GM12891 (cell line): ENCODE measurements at regions not wholly inside any gene's neighbourhood (a gene's known extent, or its start where the extent isn't known, plus 50 kb on each side); places are given as distances from the start of the nearest gene placed in this dataset.

ENCODE experiments used
- DNase-seq: peaks from one replicate; pipeline ENCODE4 v3.0.0; 2011; ENCODE audit warnings: low spot score; ENCODE audit not compliant: insufficient read length
- FAIRE-seq: peaks from 2 replicates; lab custom pipeline; 2011; peaks lifted over from hg19 to GRCh38; lab: Jason Lieb, UNC
- PAX5 ChIP-seq: IDR thresholded peaks from 2 replicates; pipeline ENCODE4 v1.6.1; 2011; ENCODE audit warnings: low read length, moderate library complexity, mild to moderate bottlenecking; ENCODE audit not compliant: insufficient read depth, severe bottlenecking
- POLR2A ChIP-seq: IDR thresholded peaks from 2 replicates; pipeline ENCODE4 v1.6.1; 2011; ENCODE audit warnings: low read depth, low read length, control low read depth
- POLR2AphosphoS5 ChIP-seq: IDR thresholded peaks from 2 replicates; pipeline ENCODE4 v1.6.1; 2011; ENCODE audit warnings: low read depth, low read length, control low read depth
- POU2F2 ChIP-seq: IDR thresholded peaks from 2 replicates; pipeline ENCODE4 v1.6.1; 2011; ENCODE audit warnings: low read depth, mild to moderate bottlenecking, control low read depth, low read length, moderate library complexity
- SPI1 ChIP-seq: IDR thresholded peaks from 2 replicates; pipeline ENCODE4 v1.6.1; 2011; ENCODE audit warnings: low read depth, low read length, control low read depth
- TAF1 ChIP-seq: IDR thresholded peaks from 2 replicates; pipeline ENCODE4 v1.6.1; 2011; ENCODE audit warnings: low read depth, low read length, control low read depth

DNA sequence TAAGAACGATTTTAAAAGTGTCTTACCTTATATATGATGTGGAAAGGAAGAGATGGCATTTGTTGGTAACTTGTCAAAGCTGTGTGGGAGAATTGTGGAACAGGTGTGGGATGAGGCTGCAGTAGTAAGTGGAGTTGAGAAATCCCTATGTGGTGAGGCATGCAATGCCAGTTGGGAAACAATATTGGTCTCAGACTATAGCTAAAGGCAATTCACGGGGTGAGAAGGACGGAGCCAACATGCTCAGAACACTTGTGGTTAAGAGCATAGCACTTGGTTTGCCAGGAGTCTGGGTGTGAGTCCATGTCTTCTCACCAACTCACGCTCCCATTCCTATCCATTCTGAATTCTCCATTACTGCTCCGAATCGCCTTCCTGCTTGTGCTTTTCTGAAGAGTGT is 615.6 kb upstream of the ADAMTS9 start:
- FAIRE-seq (no peak), DNase-seq (no peak)
- TF ChIP-seq POLR2A, result no peak
- no peak for TF ChIP-seq SPI1
- TF ChIP-seq POU2F2, result no peak
- TF ChIP-seq POLR2AphosphoS5, result no peak
- TF ChIP-seq PAX5, result no peak
- TF ChIP-seq TAF1, result no peak

DNA sequence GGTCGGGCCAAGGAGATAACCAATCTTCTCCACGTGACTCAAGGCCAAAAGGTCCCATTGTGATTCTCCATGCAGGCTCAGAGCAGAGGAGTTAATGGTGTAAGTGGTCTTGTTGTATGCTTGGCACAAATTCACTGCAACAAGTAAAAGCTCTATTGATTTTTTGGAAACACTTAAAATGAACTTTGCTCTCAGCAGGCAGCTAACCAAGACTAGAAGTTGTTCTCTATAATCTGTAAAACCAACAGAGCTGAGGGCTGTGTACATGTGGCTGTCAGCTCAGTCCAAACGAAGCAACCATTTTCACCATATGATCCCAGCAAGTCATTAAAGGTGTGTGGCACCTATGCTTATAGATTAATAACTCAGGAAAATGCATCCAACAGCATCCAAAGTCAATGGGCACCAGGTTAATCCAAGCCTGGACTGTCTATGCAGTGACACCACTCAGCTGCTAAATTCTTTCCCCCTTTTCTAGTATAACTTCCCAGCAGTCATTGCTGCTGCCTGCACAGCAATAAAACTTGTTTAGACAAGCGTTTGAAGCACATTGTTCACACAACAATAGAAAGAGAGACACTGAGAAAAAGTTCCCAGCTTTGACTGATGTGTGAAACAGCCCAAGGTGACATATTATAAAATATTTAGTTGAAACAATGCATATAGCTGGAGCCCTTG is 603.8 kb upstream of the ADAMTS9 start:
- TF ChIP-seq PAX5 (no peak), POLR2AphosphoS5 (no peak), SPI1 (no peak), POLR2A (no peak), POU2F2 (no peak)
- FAIRE-seq (no peak), DNase-seq (no peak)

DNA sequence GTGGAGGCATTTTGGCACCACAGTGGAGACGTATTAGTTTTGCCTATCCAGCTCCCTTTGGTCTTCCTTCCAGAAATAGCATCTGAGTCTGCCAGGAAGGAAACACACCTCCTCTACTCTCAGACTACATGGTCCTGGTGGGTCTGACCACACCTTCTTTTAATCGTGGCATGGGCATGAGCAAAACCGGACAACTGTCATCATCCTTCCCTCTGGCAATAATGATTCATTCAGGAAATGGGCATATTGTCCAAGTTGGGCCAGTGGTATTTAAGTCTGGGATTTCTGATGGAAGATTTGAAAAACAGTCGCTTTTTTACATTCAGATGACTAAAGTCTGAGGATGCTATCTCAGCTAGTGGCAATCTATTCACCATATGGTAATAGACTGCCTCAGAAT is 601.0 kb upstream of the ADAMTS9 start:
- no peak for DNase-seq
- TF ChIP-seq POLR2AphosphoS5 (no peak), TAF1 (no peak), SPI1 (no peak), POU2F2 (no peak), PAX5 (no peak), POLR2A (no peak)
- FAIRE-seq, result no peak

DNA sequence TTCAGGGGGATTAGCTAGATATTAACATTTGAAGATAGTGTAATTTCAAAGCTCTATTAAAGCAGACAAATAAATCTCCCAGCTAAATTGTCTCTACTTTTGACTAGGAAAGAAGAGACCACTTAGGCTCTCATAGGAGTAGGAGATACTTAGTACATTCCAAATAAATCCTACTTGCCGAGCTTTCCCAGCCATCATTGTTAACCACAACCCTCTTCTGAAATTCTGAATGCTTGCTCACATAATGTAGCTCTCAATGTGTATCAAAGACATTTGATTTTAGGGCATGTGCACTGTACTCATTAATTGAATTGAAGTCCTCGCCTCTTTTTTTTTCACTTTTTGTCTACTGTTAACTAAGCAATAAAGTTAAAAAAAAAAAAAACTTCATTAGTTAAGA is 598.2 kb upstream of the ADAMTS9 start:
- DNase-seq (no peak), FAIRE-seq (no peak)
- TF ChIP-seq TAF1, result no peak
- no peak for TF ChIP-seq POLR2A
- no peak for TF ChIP-seq SPI1

DNA sequence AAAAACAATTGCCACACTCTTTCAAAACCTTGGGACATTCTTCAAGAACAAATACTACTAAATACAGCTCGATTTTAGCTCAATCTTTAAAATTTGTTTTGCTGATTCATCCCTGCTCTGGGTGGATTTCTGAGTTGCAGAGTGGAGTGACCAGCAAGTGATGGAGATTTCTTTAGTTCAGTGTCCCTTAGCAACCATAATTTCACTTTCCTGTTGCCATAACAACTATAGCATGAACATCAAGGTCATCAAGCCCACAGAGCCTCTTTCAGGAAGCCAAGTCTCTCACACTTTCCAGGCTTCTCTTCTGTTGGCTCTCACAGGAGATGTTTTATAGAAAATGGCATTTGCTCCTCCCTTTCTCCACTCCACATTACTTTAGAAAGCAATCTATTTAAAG is 597.2 kb upstream of the ADAMTS9 start:
- TF ChIP-seq POU2F2, result no peak
- no peak for TF ChIP-seq SPI1
- TF ChIP-seq TAF1, result no peak
- no peak for TF ChIP-seq POLR2A
- TF ChIP-seq PAX5, result no peak
- TF ChIP-seq POLR2AphosphoS5, result no peak
- FAIRE-seq (no peak), DNase-seq (no peak)

DNA sequence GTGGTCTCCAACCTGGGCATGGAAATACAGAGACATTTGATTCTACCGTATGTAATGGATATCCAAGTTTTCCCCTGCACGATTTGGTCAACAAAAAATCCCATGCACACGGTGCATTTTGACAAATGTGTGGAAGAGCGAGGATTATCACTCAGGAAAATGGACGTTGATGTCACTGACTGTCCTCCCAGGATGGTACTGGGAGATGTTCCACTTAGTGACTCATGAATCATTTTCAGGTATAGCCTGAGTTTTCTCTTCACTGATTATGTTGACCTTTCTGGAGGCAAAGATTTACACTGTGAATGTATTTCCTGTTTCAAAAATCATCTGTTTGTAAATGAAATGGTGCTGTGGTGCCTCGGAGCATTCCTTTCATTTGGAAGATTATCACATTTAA is 596.7 kb upstream of the ADAMTS9 start:
- DNase-seq, result no peak
- FAIRE-seq, result no peak
- TF ChIP-seq TAF1 (no peak), POLR2A (no peak), POU2F2 (no peak), PAX5 (no peak), POLR2AphosphoS5 (no peak), SPI1 (no peak)

DNA sequence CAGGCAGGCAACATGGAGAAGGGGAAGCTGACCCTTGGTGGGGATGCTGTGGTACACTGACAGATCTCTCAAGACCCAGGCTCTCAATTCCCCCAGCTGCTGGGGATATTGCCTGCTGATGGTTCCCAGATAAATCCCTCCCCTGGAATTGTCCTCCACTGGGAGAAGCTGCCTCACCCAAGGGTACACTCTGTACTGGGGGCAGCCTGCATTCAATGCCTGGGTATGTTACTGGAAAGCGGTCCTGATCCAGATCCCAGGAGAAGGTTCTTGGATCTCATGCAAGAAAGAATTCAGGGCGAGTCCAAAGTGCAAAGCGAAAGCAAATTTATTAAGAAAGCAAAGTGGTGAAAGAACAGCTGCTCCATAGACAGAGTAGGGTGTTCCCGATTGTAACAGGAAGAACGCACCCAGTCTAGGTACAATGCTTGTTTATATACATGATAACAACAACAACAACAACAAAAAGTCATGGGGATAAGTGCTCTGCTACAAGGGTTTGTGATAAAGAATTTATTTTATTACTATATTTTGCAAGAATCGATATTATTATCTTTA is 591.5 kb upstream of the ADAMTS9 start:
- TF ChIP-seq SPI1 (no peak), POLR2A (no peak), POLR2AphosphoS5 (no peak), POU2F2 (no peak), PAX5 (no peak), TAF1 (no peak)
- no peak for FAIRE-seq
- no peak for DNase-seq

DNA sequence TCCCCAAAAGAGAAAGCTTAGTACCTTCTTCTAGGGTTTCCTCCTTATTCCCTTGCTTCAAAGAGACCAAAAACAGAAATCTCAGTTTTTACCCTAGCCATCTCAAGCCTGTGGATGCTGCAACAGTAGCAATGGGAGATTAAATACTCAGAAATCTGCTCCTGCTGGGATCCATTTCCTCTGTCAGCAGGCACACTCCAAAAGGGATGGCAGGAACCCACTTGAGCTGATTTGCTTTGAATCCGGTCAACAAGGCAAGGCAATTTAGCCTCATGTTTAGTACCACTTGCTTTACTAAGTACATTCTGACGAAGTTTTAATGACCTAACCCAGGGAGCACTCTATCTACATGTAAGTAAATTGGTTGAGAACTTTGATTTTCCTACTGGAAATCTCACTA is 590.0 kb upstream of the ADAMTS9 start:
- DNase-seq, result no peak
- FAIRE-seq, result no peak
- TF ChIP-seq POU2F2, result no peak
- no peak for TF ChIP-seq POLR2A
- TF ChIP-seq PAX5, result no peak

DNA sequence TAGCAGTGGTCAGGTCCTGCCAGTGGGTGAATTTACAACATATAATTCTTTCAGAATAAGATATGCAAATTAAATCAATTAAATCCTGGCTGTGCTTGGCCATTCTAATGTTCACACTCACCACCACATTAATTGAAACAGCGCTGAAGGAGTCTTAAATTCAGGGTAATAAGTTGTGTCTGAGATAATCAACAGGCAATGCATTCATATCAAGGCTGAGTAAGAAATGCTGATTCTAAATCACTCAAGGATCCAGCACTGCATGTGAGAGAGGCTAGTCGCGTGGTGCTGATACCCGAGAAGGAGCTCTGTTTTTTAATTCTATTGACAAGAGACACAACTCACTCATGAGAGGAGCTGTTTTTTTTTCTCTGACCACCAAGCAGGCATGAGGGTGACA is 588.8 kb upstream of the ADAMTS9 start:
- FAIRE-seq (no peak), DNase-seq (no peak)
- TF ChIP-seq SPI1, result no peak
- no peak for TF ChIP-seq POLR2A
- TF ChIP-seq TAF1, result no peak
- no peak for TF ChIP-seq POLR2AphosphoS5
- no peak for TF ChIP-seq POU2F2
- TF ChIP-seq PAX5, result no peak

DNA sequence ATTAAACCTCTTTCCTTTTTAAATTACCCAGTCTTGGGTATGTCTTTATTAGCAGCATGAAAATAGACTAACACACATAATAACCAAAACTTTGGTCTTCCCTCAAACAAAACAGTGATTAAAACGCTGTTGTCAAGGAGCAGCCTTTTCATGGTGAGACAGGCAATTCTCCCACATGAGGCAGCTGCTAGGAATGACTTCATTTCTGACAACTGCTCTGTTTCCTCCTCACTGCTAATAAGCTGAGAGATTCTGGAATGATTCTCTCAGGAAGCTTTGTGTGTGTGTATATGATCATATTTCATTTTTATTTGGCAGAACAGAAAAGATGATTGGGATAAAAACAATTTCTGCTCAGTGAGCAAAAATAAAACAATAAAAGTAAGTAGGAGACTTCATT is 580.6 kb upstream of the ADAMTS9 start:
- FAIRE-seq (no peak), DNase-seq (no peak)
- TF ChIP-seq TAF1 (no peak), SPI1 (no peak), POLR2A (no peak), POU2F2 (no peak), POLR2AphosphoS5 (no peak), PAX5 (no peak)
